Breast epithelium (tissue), 3 donors: ENCODE measurements at regions not wholly inside any gene's neighbourhood (a gene's known extent, or its start where the extent isn't known, plus 50 kb on each side); places are given as distances from the start of the nearest gene placed in this dataset.

Source experiments
- CTCF ChIP-seq, 3 donors: fragments of 450-650 bp; IDR thresholded peaks; one replicate each; pipeline ENCODE4 v1.5.1; 2016 to 2017; ENCODE audit warnings: antibody characterized with exemption in 3 of 3, mild to moderate bottlenecking in 3 of 3, moderate library complexity in 3 of 3
- POLR2A ChIP-seq: fragments of 450-650 bp; IDR thresholded peaks from one replicate; pipeline ENCODE4 v1.6.1; 2016; ENCODE audit warnings: antibody characterized with exemption, mild to moderate bottlenecking, moderate library complexity

GRCh38 chr6:6970851-6971250 lies 136.9 kb upstream of the RREB1 start:
- TF ChIP-seq CTCF (IDR thresholded peaks at IDR 0.05) (no peak), POLR2A (no peak)
